ENCODE measurements at regions not wholly inside any gene's neighbourhood (a gene's known extent, or its start where the extent isn't known, plus 50 kb on each side); places are given as distances from the start of the nearest gene placed in this dataset.

DNA sequence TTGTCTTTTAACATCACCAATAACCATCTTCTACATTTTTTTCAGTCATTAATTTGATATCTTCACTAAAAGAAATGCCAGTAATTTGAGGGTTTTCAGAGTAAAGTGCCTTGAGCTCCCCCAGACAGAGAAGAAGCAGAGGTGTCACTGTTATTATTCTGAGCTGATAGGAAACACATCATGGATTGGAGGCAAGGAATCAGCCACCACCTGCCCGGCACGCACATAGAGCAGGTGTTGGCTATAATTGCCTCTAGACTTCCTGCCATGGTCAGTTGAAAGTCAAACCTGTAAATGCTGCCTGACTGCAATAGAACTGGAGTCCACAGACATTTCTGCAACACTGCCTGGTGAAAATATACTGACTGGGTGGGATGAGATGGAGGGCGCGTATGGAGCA, 776.6 kb downstream of the UQCRFS1 start:
- no peak for TF ChIP-seq ZNF423 (CRISPR knock-in tag; IDR thresholded peaks at IDR 0.05)
- TF ChIP-seq, protein P1, sequence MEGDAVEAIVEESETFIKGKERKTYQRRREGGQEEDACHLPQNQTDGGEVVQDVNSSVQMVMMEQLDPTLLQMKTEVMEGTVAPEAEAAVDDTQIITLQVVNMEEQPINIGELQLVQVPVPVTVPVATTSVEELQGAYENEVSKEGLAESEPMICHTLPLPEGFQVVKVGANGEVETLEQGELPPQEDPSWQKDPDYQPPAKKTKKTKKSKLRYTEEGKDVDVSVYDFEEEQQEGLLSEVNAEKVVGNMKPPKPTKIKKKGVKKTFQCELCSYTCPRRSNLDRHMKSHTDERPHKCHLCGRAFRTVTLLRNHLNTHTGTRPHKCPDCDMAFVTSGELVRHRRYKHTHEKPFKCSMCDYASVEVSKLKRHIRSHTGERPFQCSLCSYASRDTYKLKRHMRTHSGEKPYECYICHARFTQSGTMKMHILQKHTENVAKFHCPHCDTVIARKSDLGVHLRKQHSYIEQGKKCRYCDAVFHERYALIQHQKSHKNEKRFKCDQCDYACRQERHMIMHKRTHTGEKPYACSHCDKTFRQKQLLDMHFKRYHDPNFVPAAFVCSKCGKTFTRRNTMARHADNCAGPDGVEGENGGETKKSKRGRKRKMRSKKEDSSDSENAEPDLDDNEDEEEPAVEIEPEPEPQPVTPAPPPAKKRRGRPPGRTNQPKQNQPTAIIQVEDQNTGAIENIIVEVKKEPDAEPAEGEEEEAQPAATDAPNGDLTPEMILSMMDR (IDR thresholded peaks at IDR 0.05): no peak
- TF ChIP-seq CREB1 (CRISPR knock-in tag; IDR thresholded peaks at IDR 0.05): no peak
- no peak for TF ChIP-seq ZNF281 (CRISPR knock-in tag; IDR thresholded peaks at IDR 0.05)
- TF ChIP-seq NR1H2 (CRISPR knock-in tag; IDR thresholded peaks at IDR 0.05): no peak
- TF ChIP-seq, protein P2, sequence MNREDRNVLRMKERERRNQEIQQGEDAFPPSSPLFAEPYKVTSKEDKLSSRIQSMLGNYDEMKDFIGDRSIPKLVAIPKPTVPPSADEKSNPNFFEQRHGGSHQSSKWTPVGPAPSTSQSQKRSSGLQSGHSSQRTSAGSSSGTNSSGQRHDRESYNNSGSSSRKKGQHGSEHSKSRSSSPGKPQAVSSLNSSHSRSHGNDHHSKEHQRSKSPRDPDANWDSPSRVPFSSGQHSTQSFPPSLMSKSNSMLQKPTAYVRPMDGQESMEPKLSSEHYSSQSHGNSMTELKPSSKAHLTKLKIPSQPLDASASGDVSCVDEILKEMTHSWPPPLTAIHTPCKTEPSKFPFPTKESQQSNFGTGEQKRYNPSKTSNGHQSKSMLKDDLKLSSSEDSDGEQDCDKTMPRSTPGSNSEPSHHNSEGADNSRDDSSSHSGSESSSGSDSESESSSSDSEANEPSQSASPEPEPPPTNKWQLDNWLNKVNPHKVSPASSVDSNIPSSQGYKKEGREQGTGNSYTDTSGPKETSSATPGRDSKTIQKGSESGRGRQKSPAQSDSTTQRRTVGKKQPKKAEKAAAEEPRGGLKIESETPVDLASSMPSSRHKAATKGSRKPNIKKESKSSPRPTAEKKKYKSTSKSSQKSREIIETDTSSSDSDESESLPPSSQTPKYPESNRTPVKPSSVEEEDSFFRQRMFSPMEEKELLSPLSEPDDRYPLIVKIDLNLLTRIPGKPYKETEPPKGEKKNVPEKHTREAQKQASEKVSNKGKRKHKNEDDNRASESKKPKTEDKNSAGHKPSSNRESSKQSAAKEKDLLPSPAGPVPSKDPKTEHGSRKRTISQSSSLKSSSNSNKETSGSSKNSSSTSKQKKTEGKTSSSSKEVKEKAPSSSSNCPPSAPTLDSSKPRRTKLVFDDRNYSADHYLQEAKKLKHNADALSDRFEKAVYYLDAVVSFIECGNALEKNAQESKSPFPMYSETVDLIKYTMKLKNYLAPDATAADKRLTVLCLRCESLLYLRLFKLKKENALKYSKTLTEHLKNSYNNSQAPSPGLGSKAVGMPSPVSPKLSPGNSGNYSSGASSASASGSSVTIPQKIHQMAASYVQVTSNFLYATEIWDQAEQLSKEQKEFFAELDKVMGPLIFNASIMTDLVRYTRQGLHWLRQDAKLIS (CRISPR knock-in tag; IDR thresholded peaks at IDR 0.05; ENCODE audit: borderline replicate concordance): no peak
- no peak for TF ChIP-seq FOXP4 (CRISPR knock-in tag; IDR thresholded peaks at IDR 0.05)
- TF ChIP-seq NR2C2 (CRISPR knock-in tag; IDR thresholded peaks at IDR 0.05): no peak
- TF ChIP-seq PREB (CRISPR knock-in tag; IDR thresholded peaks at IDR 0.05; ENCODE audit: borderline replicate concordance): no peak
- no peak for TF ChIP-seq GABPB1 (CRISPR knock-in tag; IDR thresholded peaks at IDR 0.05)
- TF ChIP-seq ZNF263 (CRISPR knock-in tag; IDR thresholded peaks at IDR 0.05; ENCODE audit: low read depth): no peak
- no peak for TF ChIP-seq CREM (CRISPR knock-in tag; IDR thresholded peaks at IDR 0.05)
- no peak for TF ChIP-seq NFYB (CRISPR knock-in tag; conservative IDR thresholded peaks at IDR 0.05; ENCODE audit: low read depth)

All from WTC11 (cell line).